Activated CD4-positive, alpha-beta T cell treated with anti-CD3 and anti-CD28 coated beads, Interleukin-2, Interleukin-4, amounts not matched to agents 100 ng/mL and 50 ng/mL, durations not matched to agents 16 hours and 8 hours (primary cell): ENCODE measurements at regions not wholly inside any gene's neighbourhood (a gene's known extent, or its start where the extent isn't known, plus 50 kb on each side); places are given as distances from the start of the nearest gene placed in this dataset.

Source experiments
- DNase-seq: peaks from one replicate; pipeline ENCODE4 v3.0.0-alpha.2; 2020; ENCODE audit warnings: low spot score

DNA sequence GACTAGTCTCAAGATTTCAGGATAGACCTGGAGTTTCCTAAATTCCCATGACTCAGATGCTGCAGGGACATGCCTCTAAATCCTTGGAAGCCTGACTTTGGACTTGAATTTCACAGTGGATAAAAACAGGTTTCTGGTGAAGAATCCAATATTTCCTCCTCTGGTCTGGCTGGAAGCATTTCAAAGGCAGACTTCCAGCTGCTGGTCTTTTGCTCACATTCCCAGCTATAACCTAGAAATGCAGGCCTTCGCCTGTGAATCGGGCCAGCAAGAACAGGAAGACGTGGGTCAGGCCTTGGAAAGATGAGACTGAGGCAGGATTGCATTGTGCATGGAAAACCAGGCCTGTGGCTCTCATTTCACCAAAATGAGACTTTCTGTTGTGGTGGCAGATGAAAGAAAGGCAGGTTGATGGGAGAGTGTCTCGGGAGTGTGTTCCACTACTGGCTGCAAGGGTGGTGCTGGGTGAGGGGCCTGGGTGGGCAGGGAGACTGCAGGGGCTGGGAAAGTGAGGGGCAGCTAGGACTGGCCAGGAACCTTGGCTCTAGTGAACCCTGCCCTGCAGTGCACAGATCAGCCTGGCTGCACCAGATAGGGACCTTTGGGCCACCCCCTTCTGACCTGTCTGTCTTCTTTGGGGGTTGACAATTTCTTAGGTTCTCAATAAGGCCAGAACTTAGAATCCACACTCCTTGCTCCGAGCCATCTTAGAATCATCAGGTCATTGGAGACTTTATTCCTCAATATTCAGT lies 488.8 kb upstream of the MKI67 start:
- no peak for DNase-seq

GRCh38 chr10:128617532-128617931 lies 491.3 kb upstream of the MKI67 start:
- DNase-seq, result no peak

DNA sequence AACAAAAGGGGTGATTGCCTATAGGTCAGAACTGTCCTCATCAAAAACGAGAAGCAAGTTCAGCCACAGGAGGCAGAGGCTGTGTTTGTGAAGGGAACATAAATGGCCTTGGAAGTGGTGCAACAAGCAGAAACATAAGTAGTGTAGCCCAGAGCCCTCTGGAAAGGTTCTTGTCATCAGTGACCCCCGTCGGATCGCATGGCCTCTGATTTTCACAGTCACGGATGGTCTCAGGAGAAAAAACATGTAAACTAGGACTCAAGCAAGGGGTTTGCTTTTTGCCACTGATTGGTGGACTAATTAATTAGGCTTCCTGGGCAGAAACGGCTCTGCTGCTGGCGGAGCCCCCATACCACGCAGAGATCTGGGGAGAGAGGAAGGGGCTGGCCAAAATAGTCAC lies 496.5 kb upstream of the MKI67 start:
- DNase-seq, result no peak

GRCh38 chr10:128623776-128624175 lies 497.6 kb upstream of the MKI67 start:
- DNase-seq, result no peak

DNA sequence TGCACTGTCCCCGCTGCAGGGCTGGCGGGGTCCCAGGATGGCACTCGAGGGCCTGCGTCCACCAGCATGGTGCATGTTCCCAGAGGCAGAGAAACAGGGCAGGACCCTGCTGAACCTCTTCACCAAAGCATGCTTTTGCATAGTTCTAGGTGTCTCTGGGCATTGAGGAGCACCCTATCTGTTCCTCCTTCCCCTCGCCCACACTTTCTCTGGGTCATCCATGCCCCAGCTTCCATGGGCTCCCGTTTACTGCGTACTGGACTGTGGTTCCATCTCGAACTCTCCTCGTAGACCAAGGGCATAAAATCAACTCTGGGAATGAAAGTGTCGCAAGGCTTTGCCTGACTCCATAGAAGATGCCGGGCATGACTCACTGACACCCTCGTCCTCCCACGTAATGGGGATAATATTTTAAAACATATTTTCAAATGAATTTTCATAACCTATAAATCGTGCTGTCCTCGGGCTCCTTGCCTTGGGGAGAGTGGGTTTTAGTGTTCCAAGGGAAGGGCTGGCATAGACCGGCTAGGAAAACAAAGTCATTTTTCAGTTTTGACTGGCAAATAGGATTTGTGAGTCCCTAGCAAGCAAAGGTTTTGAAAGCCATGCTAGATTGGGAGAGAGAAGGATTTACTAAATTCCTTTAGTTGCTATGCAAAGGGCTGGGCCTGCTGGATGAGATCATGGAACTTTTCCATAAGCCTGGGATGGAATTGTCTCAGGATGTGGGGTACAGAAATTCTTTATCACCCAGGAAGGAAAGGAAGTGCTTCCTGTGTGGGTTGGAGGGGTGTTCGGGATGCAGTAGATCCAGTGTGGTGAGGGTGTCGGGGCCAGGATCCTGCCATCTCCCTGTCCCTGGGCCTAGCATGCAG lies 498.7 kb upstream of the MKI67 start:
- DNase-seq, result no peak

DNA sequence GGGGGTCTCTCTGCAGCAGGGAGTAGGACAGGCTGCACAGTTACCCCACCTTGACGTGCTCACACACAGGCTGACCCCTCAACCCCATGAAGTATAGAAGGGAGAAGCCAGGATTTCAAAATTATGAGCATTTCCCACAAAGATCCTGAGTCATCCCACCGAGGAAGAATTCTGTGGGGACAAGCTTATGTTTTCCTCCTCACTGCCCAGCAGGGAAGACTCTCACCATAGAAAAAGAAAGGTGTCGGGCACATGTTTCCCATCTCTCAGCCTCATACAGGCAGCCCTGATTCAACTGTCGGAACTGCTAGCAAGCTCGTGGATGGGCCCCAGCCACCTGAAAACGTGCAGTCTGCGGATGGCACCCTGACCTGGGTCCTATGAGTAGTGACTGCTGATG lies 499.7 kb upstream of the MKI67 start:
- no peak for DNase-seq

- no peak for DNase-seq
Measured at GRCh38 chr10:128626397-128627000, 500.3 kb upstream of the MKI67 start.

GRCh38 chr10:128627811-128628210 lies 501.6 kb upstream of the MKI67 start:
- DNase-seq, result no peak

- DNase-seq, result no peak
Measured at GRCh38 chr10:128628252-128628651, 502.0 kb upstream of the MKI67 start.

GRCh38 chr10:128629111-128630096 lies 503.2 kb upstream of the MKI67 start:
- no peak for DNase-seq

GRCh38 chr10:128630787-128631252 lies 504.6 kb upstream of the MKI67 start:
- DNase-seq, result no peak

DNA sequence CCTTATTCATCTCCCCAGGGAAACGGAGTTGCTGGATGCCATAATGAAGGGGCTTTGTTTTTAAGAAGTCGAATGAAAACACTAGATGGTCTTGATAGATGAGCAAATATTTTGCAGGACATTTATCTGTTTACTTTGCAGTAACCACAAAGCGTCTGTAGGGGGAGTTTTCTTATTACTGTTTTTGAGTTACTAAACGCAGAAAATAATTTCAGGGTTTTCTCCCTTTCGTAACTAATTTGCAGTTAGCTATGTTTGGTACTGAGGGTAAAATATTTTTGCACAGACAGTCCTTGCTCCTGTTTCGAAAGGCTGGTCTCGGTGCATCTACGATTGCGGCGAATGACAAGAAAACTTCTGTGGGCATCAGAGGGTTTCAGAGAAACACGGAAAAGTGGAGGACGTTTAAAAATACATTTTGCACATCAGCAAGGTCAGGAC lies 505.6 kb upstream of the MKI67 start:
- peak; percentile 4 for DNase-seq

GRCh38 chr10:128632694-128633093 lies 506.5 kb upstream of the MKI67 start:
- DNase-seq, result no peak

DNA sequence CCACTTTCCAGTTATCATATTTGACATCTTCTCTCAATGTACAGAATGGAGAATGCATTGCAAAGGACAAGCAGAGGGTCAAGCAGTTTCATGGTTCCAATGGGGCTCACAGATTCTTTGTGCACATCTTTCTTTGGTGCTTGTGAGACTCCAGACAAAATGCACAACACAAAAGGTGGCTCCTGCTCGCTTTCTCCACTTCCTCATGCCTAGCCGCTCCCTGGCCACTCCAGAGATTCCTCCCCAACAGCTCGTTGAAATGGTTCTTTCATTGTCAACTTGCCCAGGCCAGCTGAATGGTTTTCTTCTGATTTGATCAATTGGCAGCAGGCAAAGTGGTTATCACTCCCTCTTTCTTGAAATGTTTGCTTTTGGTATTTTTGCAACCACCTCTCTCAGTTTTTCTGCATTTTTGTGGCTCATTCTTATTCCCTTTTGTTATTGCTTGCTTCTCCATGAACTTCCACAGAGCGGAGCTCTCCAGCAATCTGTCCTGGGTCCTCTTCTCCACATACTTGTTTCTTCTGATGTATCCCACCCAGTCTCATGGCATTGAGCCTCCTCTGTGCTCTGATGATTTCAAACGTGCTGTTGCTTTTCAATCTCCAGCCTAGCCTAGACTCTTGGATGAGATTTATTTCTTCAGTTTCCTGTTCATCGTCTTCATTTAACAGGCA lies 507.8 kb upstream of the MKI67 start:
- DNase-seq, result no peak

DNA sequence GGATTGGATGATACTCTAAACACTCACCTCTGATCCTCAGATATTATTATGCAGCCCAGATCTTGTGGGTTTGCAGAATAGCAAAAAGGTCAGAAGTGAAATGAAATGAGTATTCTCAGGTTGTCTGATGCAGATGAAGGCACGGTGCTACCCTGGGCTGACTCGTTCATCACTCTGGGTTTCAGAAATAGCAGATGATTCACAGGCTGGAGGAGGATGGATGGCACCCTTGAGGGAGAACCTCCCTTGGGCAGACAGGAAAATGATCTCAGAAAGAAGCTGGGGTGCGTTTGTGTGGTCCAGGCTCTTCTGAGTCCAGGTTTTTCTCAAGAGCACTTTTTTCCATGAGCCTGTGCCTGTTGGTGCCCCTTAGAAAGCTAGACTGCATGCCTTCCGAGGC lies 515.8 kb upstream of the MKI67 start:
- DNase-seq, result no peak

GRCh38 chr10:128642502-128642901 lies 516.3 kb upstream of the MKI67 start:
- DNase-seq, result no peak

GRCh38 chr10:128643658-128644057 lies 517.4 kb upstream of the MKI67 start:
- no peak for DNase-seq

GRCh38 chr10:128645486-128645885 lies 519.3 kb upstream of the MKI67 start:
- DNase-seq, result no peak

DNA sequence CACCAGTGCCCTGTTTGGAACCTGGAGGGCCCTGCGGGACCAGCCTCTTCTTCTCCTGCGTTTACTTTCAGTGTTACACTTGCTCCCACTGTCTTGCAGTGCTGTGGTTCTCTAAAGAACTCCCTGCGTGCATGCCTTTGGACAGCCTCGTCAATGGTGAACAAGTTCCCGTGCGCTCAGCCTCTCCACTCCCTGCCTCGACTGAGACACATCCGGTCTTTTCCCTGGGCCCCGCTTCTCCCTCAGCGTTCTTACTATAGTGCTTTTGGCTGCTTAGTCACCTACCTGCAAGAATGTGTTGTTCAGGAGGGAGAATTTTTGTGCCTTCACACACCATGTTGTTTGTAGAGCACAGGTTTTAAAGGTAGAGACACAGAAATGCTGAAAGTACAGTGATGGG lies 520.7 kb upstream of the MKI67 start:
- DNase-seq, result no peak

- DNase-seq, result no peak
Measured at GRCh38 chr10:128657548-128657947, 531.3 kb upstream of the MKI67 start.

- DNase-seq, result no peak
Measured at GRCh38 chr10:128660726-128661125, 534.5 kb upstream of the MKI67 start.
